ENCODE measurements at regions not wholly inside any gene's neighbourhood (a gene's known extent, or its start where the extent isn't known, plus 50 kb on each side); places are given as distances from the start of the nearest gene placed in this dataset.

GRCh38 chr4:125992891-125993290 lies 678.1 kb downstream of the FAT4 start:
- intact Hi-C loops (cut with micrococcal nuclease), result no loop called here
- Mint-ChIP-seq H3K36me3 (ENCODE audit: low read depth) (no peaks in the 10 kb centered on the region), H3K4me1 (ENCODE audit: low read depth) (no peaks in the 10 kb centered on the region), H3K27ac (no peak overlapping the region), H3K27me3 (no peaks in the 10 kb centered on the region), H3K4me3 (no peak overlapping the region), H3K9me3 (no peaks in the 10 kb centered on the region)

GRCh38 chr4:125994024-125994423 lies 679.3 kb downstream of the FAT4 start:
- Mint-ChIP-seq H3K36me3 (ENCODE audit: low read depth) (no peaks in the 10 kb centered on the region), H3K27me3 (no peaks in the 10 kb centered on the region), H3K4me3 (no peak overlapping the region), H3K9me3 (no peaks in the 10 kb centered on the region), H3K27ac (no peak overlapping the region), H3K4me1 (ENCODE audit: low read depth) (no peaks in the 10 kb centered on the region)
- intact Hi-C loops (cut with micrococcal nuclease), result no loop called here

GRCh38 chr4:125994430-125994829 lies 679.7 kb downstream of the FAT4 start:
- H3K4me1 Mint-ChIP-seq (ENCODE audit: low read depth), result no peaks in the 10 kb centered on the region
- H3K27ac Mint-ChIP-seq, result no peak overlapping the region
- no peaks in the 10 kb centered on the region for H3K36me3 Mint-ChIP-seq (ENCODE audit: low read depth)
- no peaks in the 10 kb centered on the region for H3K27me3 Mint-ChIP-seq
- no peaks in the 10 kb centered on the region for H3K9me3 Mint-ChIP-seq
- intact Hi-C loops (cut with micrococcal nuclease), result no loop called here
- H3K4me3 Mint-ChIP-seq, result no peak overlapping the region

DNA sequence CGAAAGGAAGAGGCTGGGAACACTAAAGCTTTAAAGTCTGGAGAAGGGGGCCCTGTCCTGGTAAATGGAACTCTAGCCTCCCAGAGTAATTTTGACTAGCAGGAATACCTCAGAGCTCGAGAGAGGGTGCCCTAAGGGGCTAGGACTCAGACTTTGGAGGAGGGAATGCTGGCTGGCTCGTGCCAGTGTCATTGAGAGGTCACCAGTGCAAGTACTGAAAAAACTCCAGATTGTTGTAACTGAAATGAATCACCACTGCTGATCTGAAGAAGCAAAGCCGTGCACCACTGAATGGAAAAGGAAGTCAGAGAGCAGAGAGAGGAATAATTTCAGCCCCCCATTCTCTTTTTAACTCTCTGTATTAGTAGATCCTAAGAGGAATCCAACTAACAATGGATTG lies 690.2 kb downstream of the FAT4 start:
- intact Hi-C loops (cut with micrococcal nuclease), result no loop called here
- Mint-ChIP-seq H3K36me3 (ENCODE audit: low read depth) (no peaks in the 10 kb centered on the region), H3K27me3 (no peaks in the 10 kb centered on the region), H3K4me3 (no peak overlapping the region), H3K4me1 (ENCODE audit: low read depth) (no peaks in the 10 kb centered on the region), H3K9me3 (peaks cover 10% of the 10 kb centered on the region), H3K27ac (no peak overlapping the region)

GRCh38 chr4:126007142-126007541 lies 692.4 kb downstream of the FAT4 start:
- H3K27ac Mint-ChIP-seq, result no peak overlapping the region
- H3K36me3 Mint-ChIP-seq (ENCODE audit: low read depth), result no peaks in the 10 kb centered on the region
- no peaks in the 10 kb centered on the region for H3K4me1 Mint-ChIP-seq (ENCODE audit: low read depth)
- intact Hi-C loops (cut with micrococcal nuclease), result no loop called here
- H3K27me3 Mint-ChIP-seq, result no peaks in the 10 kb centered on the region
- H3K4me3 Mint-ChIP-seq, result no peak overlapping the region
- H3K9me3 Mint-ChIP-seq, result peaks cover 17% of the 10 kb centered on the region

- H3K27ac Mint-ChIP-seq, result no peak overlapping the region
- intact Hi-C loops (cut with micrococcal nuclease), result no loop called here
Measured at GRCh38 chr4:126012691-126013290, 698.0 kb downstream of the FAT4 start.

DNA sequence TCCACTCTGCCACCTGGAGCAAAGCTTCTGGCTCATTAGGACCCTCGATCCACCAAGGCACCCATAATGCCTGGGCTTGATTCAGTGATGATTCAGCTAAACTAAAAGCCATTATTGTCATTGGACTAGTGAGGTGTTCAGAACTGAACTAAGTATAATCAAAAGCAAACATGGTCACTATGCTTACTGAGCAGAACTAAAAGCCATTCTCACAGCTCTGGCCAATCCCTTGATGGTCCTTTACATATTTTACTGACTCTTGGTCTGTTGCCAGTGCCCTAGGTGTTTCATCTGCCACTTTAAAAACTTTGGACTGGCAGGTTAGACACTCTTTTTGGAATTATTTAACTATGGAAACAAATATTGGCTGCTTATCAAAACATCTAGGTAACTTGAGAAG lies 703.5 kb downstream of the FAT4 start:
- intact Hi-C loops (cut with micrococcal nuclease), result no loop called here
- no peak overlapping the region for H3K27ac Mint-ChIP-seq
- H3K27me3 Mint-ChIP-seq, result no peaks in the 10 kb centered on the region
- peaks cover 21% of the 10 kb centered on the region for H3K9me3 Mint-ChIP-seq
- no peaks in the 10 kb centered on the region for H3K36me3 Mint-ChIP-seq (ENCODE audit: low read depth)
- no peak overlapping the region for H3K4me3 Mint-ChIP-seq
- H3K4me1 Mint-ChIP-seq (ENCODE audit: low read depth), result no peaks in the 10 kb centered on the region

More at GRCh38 chr4:126012691-126013290, 698.0 kb downstream of the FAT4 start:
- H3K9me3 Mint-ChIP-seq, result peaks cover 26% of the 10 kb centered on the region
- no peaks in the 10 kb centered on the region for H3K27me3 Mint-ChIP-seq
- no peaks in the 10 kb centered on the region for H3K36me3 Mint-ChIP-seq (ENCODE audit: low read depth)
- H3K4me3 Mint-ChIP-seq, result no peak overlapping the region
- H3K4me1 Mint-ChIP-seq (ENCODE audit: low read depth), result no peaks in the 10 kb centered on the region

DNA sequence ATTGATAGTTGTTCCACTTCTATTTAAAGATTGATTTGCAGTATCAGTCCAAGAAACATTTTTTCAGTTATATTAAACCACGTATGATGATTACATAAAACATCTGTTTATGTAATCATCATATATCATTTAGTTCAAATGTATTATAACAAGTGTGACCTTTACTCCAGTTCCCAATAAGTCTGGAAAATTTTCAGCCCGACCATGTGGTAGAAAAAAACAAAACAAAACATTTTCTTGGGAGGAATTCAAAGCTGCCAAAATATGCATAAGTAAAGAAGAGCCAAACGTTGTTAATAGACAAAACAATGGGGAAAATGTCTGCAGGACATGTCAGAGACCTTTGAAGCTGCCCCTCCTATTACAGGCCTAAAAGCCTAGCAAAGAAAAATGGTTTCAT lies 709.1 kb downstream of the FAT4 start:
- Mint-ChIP-seq H3K4me3 (no peak overlapping the region), H3K27ac (no peak overlapping the region), H3K4me1 (ENCODE audit: low read depth) (no peaks in the 10 kb centered on the region), H3K27me3 (no peaks in the 10 kb centered on the region), H3K36me3 (ENCODE audit: low read depth) (no peaks in the 10 kb centered on the region), H3K9me3 (peaks cover 27% of the 10 kb centered on the region)
- intact Hi-C loops (cut with micrococcal nuclease), result no loop called here

DNA sequence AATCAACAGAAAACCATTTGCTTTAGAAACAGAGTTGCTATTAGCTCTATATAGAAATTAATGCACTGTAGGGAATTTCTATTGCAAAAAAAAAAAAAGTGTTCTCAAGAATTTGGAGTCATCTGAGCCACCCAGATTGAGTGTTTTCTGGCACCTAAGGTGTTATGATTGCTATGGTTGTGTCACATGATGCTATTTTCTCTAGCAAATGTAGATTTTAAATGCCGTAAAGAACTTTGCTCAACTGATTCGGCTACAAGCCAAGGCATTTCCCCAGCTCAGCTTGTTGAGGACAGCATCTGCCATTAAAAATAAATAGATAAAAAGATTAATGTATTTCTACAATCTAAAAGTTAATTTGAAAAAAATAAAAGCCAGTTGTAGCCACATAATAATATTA lies 712.8 kb downstream of the FAT4 start:
- H3K4me3 Mint-ChIP-seq, result no peak overlapping the region
- H3K27ac Mint-ChIP-seq, result no peak overlapping the region
- no peaks in the 10 kb centered on the region for H3K4me1 Mint-ChIP-seq (ENCODE audit: low read depth)
- H3K36me3 Mint-ChIP-seq (ENCODE audit: low read depth), result no peaks in the 10 kb centered on the region
- peaks cover 48% of the 10 kb centered on the region for H3K9me3 Mint-ChIP-seq
- intact Hi-C loops (cut with micrococcal nuclease), result no loop called here
- H3K27me3 Mint-ChIP-seq, result no peaks in the 10 kb centered on the region

DNA sequence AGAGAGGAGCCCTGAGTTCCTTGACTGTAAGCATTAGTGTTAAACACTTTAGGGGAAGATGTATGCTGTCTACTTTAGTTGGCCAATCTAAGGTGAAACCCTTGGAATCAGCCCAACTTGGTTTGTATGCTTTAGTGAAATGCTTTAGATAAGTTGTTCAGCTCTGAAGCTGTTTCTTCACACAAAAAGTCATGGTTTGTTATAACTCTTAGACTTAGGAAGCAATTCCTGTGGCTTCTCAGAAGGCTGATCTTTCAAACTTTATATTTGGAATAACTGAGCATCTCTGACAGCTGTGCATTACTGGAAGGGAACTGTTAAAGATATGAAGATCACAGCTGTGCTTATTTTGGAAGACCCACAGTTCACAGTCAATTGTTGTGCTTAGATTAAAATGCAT lies 714.1 kb downstream of the FAT4 start:
- H3K27me3 Mint-ChIP-seq, result no peaks in the 10 kb centered on the region
- no peaks in the 10 kb centered on the region for H3K4me1 Mint-ChIP-seq (ENCODE audit: low read depth)
- H3K27ac Mint-ChIP-seq, result no peak overlapping the region
- no peaks in the 10 kb centered on the region for H3K36me3 Mint-ChIP-seq (ENCODE audit: low read depth)
- intact Hi-C loops (cut with micrococcal nuclease), result no loop called here
- H3K9me3 Mint-ChIP-seq, result peaks cover 54% of the 10 kb centered on the region
- no peak overlapping the region for H3K4me3 Mint-ChIP-seq

DNA sequence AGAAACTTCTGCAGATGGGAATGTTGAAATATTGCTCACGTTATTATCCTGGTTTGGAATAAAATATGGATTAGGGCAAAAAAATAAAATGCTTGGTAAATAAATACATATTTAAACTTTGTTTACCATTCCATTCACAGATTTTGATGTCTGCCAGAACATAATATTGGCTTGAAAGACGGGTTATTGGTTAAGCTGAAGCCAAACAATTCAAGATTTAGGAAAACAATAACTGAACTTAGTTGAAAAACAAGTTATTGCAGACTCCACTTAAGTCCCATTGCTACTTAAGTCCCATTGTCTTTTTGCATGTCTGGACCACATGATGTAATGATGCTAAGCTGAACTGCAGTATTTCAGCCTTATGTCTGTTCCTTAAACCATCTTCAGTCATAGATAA lies 722.5 kb downstream of the FAT4 start:
- Mint-ChIP-seq H3K36me3 (ENCODE audit: low read depth) (no peaks in the 10 kb centered on the region), H3K4me1 (ENCODE audit: low read depth) (no peaks in the 10 kb centered on the region), H3K27ac (no peak overlapping the region), H3K4me3 (no peak overlapping the region), H3K27me3 (no peaks in the 10 kb centered on the region), H3K9me3 (peaks cover 16% of the 10 kb centered on the region)
- intact Hi-C loops (cut with micrococcal nuclease), result no loop called here

- Mint-ChIP-seq H3K4me3 (no peak overlapping the region), H3K4me1 (ENCODE audit: low read depth) (no peaks in the 10 kb centered on the region), H3K27me3 (no peaks in the 10 kb centered on the region), H3K9me3 (peaks cover 9% of the 10 kb centered on the region), H3K27ac (no peak overlapping the region), H3K36me3 (ENCODE audit: low read depth) (no peaks in the 10 kb centered on the region)
- intact Hi-C loops (cut with micrococcal nuclease), result no loop called here
Measured at GRCh38 chr4:126038502-126039144, 723.9 kb downstream of the FAT4 start.

DNA sequence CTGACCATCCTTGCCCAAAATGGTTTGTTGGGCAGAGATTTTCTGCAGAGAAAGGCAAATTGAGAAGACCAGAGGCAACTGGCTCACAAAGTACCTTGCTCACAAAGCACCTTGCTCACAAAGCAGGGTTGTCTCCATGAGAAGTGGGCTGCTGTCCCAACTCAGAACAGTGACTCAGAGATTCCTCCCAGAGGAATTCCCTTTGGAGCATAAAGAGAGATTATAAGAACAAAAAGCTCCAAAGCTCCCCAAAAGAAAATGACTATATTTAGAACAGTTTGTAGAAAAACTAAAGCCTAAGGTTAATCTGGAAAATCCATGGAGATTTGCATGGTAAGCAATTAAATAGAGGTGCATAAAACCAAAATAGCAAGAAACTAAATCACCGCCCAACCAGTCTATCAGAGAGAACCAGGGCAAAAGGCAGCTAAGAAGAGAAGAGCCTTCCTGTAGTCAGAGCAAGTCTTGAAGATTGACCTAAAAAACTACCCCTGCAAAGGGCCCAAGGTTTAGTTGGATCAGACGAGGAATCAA lies 731.4 kb downstream of the FAT4 start:
- Mint-ChIP-seq H3K27me3 (no peaks in the 10 kb centered on the region), H3K9me3 (peaks cover 34% of the 10 kb centered on the region), H3K27ac (no peak overlapping the region), H3K4me1 (ENCODE audit: low read depth) (no peaks in the 10 kb centered on the region), H3K4me3 (no peak overlapping the region), H3K36me3 (ENCODE audit: low read depth) (no peaks in the 10 kb centered on the region)
- intact Hi-C loops (cut with micrococcal nuclease), result no loop called here

- intact Hi-C loops (cut with micrococcal nuclease), result no loop called here
- Mint-ChIP-seq H3K4me3 (no peak overlapping the region), H3K27me3 (no peaks in the 10 kb centered on the region), H3K9me3 (peaks cover 31% of the 10 kb centered on the region), H3K4me1 (ENCODE audit: low read depth) (no peaks in the 10 kb centered on the region), H3K27ac (no peak overlapping the region), H3K36me3 (ENCODE audit: low read depth) (no peaks in the 10 kb centered on the region)
Measured at GRCh38 chr4:126047114-126047513, 732.4 kb downstream of the FAT4 start.

Measured in dendritic cell treated with granulocyte-macrophage colony-stimulating factor and Interleukin-4, amounts not matched to agents 40 ng/mL and 50 ng/mL, for 4 days (primary cell).